ENCODE measurements at regions not wholly inside any gene's neighbourhood (a gene's known extent, or its start where the extent isn't known, plus 50 kb on each side); places are given as distances from the start of the nearest gene placed in this dataset.

GRCh38 chr20:61131944-61132343 is 120.1 kb upstream of the CDH4 start:
- H3K9me2 ChIP-seq (ENCODE audit: insufficient read depth, low read length): no peaks in the 10 kb centered on the region
- no peaks in the 10 kb centered on the region for H4K20me1 ChIP-seq (ENCODE audit: insufficient read depth, low read length)
- no peaks in the 10 kb centered on the region for H3K79me2 ChIP-seq (ENCODE audit: insufficient read depth, low read depth, low read length)
- no peak overlapping the region for H3K4me3 ChIP-seq (ENCODE audit: low read depth, low read length, poor library complexity, severe bottlenecking)
- ChIA-PET CTCF (ENCODE audit: unreplicated experiment) (no interaction called here), POLR2A (no interaction called here)
- no peak overlapping the region for H3K27ac ChIP-seq (ENCODE audit: low read depth, low read length, poor library complexity, severe bottlenecking)
- H2AFZ ChIP-seq (ENCODE audit: low read length): no peak overlapping the region
- no peak overlapping the region for H3K4me2 ChIP-seq (ENCODE audit: low read length)
- BruUV-seq (replicated peaks): no TSS peak
- TF ChIP-seq EZH2phosphoT487 (IDR thresholded peaks at IDR 0.05; ENCODE audit: borderline replicate concordance, low read depth, low read length) (no peak), CTCF (conservative IDR thresholded peaks at IDR 0.05; ENCODE audit: low read length) (no peak)
- H3K4me1 ChIP-seq (ENCODE audit: insufficient read depth, low read length, poor library complexity, severe bottlenecking): no peaks in the 10 kb centered on the region
- no peaks in the 10 kb centered on the region for H3K36me3 ChIP-seq (ENCODE audit: insufficient read depth, low read length)
- intact Hi-C loops (cut with micrococcal nuclease; ENCODE audit: unreplicated experiment): no loop called here
- DNase-seq (ENCODE audit: low spot score): no peak
- H3K9me3 ChIP-seq (ENCODE audit: low read length): no peaks in the 10 kb centered on the region

- Histone ChIP-seq H3K79me2 (ENCODE audit: insufficient read depth, low read depth, low read length) (no peaks in the 10 kb centered on the region), H3K4me1 (ENCODE audit: insufficient read depth, low read length, poor library complexity, severe bottlenecking) (no peaks in the 10 kb centered on the region), H4K20me1 (ENCODE audit: insufficient read depth, low read length) (no peaks in the 10 kb centered on the region), H2AFZ (ENCODE audit: low read length) (no peak overlapping the region), H3K36me3 (ENCODE audit: insufficient read depth, low read length) (no peaks in the 10 kb centered on the region), H3K4me3 (ENCODE audit: low read depth, low read length, poor library complexity, severe bottlenecking) (no peak overlapping the region), H3K9me2 (ENCODE audit: insufficient read depth, low read length) (no peaks in the 10 kb centered on the region), H3K4me2 (ENCODE audit: low read length) (no peak overlapping the region), H3K27ac (ENCODE audit: low read depth, low read length, poor library complexity, severe bottlenecking) (no peak overlapping the region), H3K9me3 (ENCODE audit: low read length) (no peaks in the 10 kb centered on the region)
- POLR2A ChIA-PET: no interaction called here
- DNase-seq (ENCODE audit: low spot score): no peak
- TF ChIP-seq CTCF (conservative IDR thresholded peaks at IDR 0.05; ENCODE audit: low read length) (no peak), EZH2phosphoT487 (IDR thresholded peaks at IDR 0.05; ENCODE audit: borderline replicate concordance, low read depth, low read length) (no peak)
- CTCF ChIA-PET (ENCODE audit: unreplicated experiment): no interaction called here
- no TSS peak for BruUV-seq (replicated peaks)
- intact Hi-C loops (cut with micrococcal nuclease; ENCODE audit: unreplicated experiment): no loop called here
Observed at GRCh38 chr20:61133611-61134010, 118.5 kb upstream of the CDH4 start.

- no peaks in the 10 kb centered on the region for H4K20me1 ChIP-seq (ENCODE audit: insufficient read depth, low read length)
- no peaks in the 10 kb centered on the region for H3K36me3 ChIP-seq (ENCODE audit: insufficient read depth, low read length)
- no TSS peak for BruUV-seq (replicated peaks)
- no peak overlapping the region for H3K4me2 ChIP-seq (ENCODE audit: low read length)
- CTCF ChIA-PET (ENCODE audit: unreplicated experiment): no interaction called here
- no peak overlapping the region for H2AFZ ChIP-seq (ENCODE audit: low read length)
- DNase-seq (ENCODE audit: low spot score): no peak
- no peak overlapping the region for H3K4me3 ChIP-seq (ENCODE audit: low read depth, low read length, poor library complexity, severe bottlenecking)
- intact Hi-C loops (cut with micrococcal nuclease; ENCODE audit: unreplicated experiment): no loop called here
- POLR2A ChIA-PET: no interaction called here
- H3K9me3 ChIP-seq (ENCODE audit: low read length): no peaks in the 10 kb centered on the region
- TF ChIP-seq EZH2phosphoT487 (IDR thresholded peaks at IDR 0.05; ENCODE audit: borderline replicate concordance, low read depth, low read length): no peak
- TF ChIP-seq CTCF (conservative IDR thresholded peaks at IDR 0.05; ENCODE audit: low read length): no peak
- no peaks in the 10 kb centered on the region for H3K79me2 ChIP-seq (ENCODE audit: insufficient read depth, low read depth, low read length)
- no peak overlapping the region for H3K27ac ChIP-seq (ENCODE audit: low read depth, low read length, poor library complexity, severe bottlenecking)
- no peaks in the 10 kb centered on the region for H3K4me1 ChIP-seq (ENCODE audit: insufficient read depth, low read length, poor library complexity, severe bottlenecking)
- no peaks in the 10 kb centered on the region for H3K9me2 ChIP-seq (ENCODE audit: insufficient read depth, low read length)
Observed at GRCh38 chr20:61134296-61135030, 117.6 kb upstream of the CDH4 start.

Measured in OCI-LY7 (cell line).